HG02885 (cell line): ENCODE measurements at regions not wholly inside any gene's neighbourhood (a gene's known extent, or its start where the extent isn't known, plus 50 kb on each side); places are given as distances from the start of the nearest gene placed in this dataset.
"Not testable (repeated sequence)": the region's sequence is repeated elsewhere in the genome, so short reads cannot be mapped to it uniquely, and the experiment has no call there.

Experiments
- ATAC-seq: cut with Tn5 transposase; IDR thresholded peaks from one replicate; pipeline ENCODE4 v1.9.1; 2021; ENCODE audit warnings: mild to moderate bottlenecking; ENCODE audit not compliant: unreplicated experiment, poor library complexity

DNA sequence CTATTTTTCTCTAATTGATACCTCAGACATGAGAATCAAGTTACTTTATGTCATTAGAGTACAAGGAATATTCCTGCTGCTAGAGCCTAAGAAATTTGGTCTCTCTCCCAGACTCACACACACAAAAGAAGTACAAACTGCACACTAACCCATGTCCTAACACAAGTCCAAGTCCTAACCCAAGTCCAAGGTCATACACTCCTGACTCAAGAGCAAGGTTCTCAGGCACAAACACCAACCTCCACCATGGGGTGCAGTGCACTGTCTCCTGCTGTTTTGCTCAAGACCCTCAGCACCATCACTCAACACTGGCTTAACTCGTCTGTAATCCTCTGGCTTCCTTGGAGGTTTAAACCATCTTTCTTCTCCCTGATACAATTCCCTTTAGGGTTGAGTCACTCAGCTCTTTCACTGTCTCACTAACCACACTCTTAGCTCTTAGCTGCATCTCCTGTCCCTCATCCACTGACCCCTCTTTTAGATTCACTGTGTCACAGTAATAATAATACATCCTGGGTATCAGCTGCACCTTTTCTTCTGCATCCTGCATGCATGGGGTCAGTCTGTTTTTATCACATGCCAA lies 129.8 kb downstream of the BCL2L11 start:
- ATAC-seq: no peak

DNA sequence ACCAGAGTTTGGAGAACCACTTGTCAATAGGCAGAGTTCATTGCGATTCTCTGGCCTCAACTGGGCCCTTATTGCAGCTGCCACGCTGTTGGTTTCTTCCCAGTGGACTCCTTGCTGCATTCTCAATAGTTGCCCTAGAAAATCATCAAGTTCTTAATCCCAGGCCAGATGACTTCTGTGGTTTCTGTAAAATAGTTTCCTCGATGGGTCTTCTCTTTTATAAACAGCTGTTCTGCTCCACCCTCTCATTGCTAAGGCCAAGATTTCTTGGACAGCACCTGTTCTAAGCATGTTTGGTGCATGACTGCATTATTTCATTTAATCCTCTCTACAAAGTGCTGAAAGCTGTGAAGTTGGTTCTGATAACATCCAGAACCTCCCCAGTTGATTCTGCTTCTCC lies 131.0 kb downstream of the BCL2L11 start:
- ATAC-seq: no peak

DNA sequence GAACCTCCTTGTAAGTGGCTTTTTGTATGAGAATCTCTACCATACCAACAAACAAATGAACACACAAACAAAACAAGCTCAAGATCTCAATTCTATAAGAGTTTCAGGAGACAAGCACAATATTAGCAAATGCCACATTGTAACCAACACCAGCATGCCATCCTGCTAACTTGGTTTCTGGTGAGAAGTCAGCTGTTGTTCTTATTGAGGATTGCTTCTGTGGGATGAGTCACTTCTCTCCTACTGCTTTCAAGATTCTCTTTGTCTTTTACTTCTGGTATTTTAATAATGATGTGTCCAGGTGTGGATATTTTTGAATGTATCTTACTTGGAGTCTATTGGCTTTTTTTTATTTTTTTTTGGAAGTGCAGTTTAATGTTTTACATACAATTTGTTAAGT lies 131.7 kb downstream of the BCL2L11 start:
- no peak for ATAC-seq

DNA sequence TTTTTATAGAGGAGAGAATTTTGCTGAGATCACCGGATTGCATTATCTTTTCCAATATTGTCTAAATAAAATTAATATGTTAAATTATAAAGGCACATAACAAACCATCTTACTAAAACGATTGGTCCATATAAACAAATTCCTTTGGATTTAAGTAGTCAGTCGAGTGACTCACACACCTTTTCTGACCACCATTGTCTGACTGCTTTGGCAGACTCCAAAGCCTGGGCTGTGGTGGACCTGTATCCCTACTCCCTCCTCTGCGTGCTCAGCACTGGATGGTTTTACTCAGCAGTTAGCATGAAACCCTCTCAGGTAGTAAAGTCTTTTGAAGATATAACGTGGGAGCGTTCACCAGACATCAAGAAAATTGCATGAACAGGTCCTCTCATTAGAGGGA lies 134.2 kb downstream of the BCL2L11 start:
- not testable (repeated sequence) for ATAC-seq

DNA sequence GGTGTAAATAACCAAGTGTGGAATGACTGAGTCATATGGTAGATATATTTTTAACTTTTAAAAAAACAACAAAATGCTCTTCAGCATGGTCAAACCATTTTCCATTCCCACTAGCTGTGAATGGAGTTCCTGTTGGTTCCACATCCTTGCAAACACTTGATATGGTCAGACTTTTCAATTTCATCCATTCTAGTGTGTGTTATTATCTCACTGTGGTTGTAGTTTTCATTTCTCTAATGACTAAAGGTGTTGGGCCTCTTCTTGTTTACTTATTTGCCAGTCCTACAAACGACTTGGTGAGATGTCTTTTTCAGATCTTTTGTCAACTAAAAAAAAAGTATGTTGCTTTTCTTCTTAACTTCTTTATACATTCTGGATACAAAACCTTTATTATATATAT lies 135.9 kb downstream of the BCL2L11 start:
- not testable (repeated sequence) for ATAC-seq

DNA sequence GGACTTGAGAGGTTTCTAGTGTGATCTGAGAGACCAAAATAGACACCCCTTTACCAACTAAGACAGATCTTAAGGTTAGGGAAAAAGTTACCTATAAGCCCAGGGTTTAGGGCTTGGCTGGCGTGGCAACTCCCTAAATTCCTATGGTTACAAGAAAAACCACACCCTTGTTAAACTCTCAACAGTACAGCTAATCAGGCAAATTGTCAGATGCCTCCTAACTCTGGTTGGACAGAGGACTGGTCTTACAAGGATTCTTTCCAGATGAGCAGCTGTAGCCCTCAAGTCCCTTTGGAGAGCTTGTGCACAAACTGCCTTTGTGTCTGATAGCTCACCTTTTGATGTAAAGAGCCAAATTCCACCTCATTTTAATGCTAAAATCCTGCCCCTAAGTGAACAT lies 136.9 kb downstream of the BCL2L11 start:
- ATAC-seq: not testable (repeated sequence)

DNA sequence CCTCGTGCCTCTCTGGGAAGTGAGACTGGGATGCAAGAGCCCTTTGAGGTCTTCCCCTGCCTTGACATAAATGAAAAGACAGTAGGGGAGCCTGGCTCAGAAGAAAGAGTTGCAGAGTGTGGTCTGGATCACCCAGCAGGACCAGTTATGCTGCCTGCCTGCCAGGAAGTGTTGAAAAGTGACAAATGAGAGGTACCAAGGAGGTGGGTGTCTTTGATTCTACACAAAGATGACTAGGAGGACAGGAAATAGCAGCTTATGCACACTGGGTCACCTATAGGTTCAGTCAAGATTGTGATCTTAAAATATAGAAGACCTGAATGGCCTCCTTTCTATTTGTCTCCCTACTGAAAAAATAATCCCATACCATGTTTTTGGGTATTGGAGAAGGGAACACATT lies 137.6 kb downstream of the BCL2L11 start:
- ATAC-seq: not testable (repeated sequence)

DNA sequence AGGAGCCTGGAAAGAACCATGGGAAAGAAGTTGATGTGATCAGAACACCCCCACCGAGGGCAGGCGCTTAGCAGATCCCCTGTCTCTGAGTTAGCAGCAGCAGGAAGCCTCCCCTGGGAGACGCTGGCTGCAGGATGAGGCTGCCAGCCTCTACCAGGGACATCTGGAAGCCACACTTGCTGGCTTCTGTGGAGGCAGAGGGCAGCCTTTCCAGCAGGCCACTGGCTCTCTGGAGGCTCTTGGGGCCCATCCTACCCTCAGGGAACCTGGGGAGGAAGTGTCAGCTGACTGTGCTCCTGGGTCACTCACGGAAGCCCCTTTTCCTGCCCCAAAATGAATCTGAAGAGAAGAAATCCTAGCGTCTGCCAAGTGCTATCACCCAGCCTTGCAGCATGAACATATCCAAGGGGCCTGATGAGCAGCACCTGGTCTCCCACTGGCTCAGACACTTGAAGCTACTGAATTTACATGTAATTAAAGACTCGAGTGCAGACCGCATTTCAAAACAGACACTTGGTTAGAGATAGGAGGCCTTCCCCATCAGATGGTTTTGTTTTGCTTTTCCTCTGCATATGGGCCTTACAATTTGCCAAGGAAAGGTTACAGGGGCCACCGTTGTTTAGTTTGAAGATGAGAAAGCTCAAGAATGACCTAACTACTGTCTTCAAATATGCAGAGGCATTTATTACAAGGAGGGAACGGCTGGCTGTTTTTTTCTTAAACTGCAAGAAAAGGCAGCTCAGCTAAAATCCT lies 142.1 kb downstream of the BCL2L11 start:
- ATAC-seq: not testable (repeated sequence)

DNA sequence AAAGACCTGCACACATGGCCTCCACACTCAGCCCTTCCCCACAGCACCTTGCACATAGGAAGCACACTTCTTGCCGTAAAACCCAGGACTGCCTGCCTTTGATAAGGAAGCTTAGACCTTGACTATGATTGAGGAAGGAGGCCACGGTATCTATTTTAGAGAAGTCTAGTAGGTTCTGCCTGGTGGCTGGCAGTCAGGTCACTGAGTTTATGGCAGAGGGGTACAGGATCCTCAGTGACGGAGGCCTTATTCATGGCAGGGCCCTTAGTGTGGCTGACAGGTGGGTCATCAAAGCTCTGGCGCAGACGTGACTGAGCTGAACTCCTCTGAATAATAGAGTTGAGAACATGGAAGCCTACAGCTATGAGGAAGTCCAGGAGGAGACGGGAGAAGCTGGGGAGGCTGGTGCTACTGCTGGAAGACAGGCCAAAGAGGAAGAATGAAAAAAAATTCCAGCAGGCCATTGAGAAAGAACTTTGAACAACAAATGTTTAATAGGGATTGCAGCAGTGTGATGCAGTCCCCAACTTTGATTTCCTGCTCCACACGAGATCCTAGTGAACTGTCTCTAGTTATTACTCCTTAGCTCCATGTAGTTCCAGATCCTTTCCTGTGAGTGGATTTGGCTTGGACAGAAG lies 142.8 kb downstream of the BCL2L11 start:
- ATAC-seq: not testable (repeated sequence)

DNA sequence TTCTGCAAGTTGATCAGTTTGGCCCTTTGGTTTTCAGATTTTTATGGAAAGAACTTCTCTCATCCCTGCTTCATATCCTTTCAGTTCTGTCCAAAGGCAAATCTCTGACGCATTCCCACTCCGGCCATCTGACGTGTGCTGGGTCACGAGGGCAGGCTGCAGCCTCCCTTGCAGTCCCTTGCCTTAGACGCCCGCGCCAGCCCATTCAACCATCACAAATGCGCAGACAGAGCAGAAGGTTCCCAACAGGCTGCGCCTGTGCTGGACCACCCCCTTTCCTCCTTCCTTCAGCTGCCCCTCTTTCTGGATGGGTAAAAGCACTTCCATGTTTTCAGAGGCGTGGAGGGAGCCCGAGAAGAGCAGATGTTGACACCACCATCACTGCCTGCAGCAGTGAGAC lies 144.2 kb downstream of the BCL2L11 start:
- not testable (repeated sequence) for ATAC-seq

DNA sequence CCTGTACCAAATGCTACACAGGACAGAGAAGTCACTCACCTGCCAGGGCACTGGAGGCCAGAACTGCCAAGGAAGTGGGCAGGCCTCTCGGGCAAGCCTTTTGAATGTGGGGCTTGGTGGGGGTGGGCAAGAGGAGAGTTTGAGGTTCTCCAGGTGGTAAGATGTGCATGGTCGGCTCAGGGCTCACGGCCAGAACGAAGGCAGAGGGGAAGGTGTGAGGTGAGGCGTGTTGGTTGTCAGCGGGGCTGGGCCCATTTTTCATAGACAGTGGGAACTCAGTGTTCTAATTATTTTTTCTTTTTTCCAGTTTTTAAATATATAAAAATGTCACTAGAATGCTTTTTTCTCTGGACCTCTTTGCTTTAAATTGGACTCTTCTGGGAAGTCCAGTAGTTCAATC lies 145.8 kb downstream of the BCL2L11 start:
- ATAC-seq: not testable (repeated sequence)

DNA sequence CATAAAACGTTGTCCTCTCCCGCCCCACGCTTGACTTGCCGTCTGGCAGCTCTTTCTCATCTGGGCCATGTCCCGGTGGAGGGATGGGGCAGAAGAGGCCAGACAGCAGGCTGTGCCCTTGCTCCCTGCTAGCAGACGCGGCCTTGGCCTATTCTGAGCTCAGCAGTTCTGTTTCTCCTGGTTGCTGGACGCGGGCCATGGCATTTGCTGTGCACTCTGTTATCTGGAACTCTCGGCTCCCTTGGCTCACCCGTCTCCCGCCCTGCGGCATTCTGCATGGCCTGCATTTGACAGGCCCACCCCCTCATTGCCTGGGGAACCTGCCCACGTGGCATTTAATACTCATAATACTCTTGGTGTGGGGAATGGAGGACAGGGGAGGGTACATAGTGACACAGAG lies 146.3 kb downstream of the BCL2L11 start:
- not testable (repeated sequence) for ATAC-seq

DNA sequence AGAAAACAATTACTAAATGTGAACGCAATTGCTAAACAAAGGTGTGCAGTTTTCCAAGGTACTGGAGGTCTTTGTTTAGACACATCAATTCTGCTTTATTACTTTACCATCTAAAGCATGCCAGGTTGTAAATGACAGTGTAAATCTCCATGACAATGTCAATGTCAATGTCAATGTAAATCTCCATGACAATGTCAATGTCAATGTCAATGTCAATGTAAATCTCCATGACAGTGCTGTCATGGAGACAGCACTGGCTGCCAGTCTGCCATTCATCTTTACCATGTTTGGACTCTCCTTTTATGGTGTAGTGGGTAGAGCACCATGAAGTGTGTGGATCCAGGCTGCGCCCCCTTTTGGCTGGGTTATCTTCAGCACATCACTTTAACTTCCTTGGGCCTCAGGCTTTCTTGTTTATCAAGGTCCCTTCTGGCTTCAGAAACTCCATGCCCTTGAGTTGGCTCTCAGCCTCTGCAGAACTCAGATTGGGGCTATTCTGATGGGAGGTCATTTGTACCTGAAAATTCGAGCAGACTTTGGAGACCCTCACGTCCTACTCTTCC lies 149.1 kb downstream of the BCL2L11 start:
- not testable (repeated sequence) for ATAC-seq

DNA sequence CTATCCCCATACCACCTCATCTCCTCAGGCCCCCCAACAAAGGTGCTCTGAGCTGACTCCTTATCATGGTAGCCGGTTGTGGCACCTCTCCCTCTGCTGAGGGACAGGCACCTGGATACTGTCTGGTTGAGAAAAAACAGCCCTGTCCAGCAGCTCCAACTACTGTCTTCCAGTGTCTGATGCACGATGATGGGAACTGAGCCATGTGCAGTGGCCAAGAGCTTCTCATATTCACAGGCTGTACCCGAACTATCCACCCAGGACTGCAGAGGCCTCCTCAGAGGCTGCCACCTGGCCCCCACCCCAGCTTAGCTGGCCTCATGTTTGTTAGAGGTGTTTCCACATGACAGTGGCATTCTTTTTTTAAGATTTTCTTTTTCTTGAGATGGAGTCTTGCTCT lies 149.9 kb downstream of the BCL2L11 start:
- not testable (repeated sequence) for ATAC-seq

DNA sequence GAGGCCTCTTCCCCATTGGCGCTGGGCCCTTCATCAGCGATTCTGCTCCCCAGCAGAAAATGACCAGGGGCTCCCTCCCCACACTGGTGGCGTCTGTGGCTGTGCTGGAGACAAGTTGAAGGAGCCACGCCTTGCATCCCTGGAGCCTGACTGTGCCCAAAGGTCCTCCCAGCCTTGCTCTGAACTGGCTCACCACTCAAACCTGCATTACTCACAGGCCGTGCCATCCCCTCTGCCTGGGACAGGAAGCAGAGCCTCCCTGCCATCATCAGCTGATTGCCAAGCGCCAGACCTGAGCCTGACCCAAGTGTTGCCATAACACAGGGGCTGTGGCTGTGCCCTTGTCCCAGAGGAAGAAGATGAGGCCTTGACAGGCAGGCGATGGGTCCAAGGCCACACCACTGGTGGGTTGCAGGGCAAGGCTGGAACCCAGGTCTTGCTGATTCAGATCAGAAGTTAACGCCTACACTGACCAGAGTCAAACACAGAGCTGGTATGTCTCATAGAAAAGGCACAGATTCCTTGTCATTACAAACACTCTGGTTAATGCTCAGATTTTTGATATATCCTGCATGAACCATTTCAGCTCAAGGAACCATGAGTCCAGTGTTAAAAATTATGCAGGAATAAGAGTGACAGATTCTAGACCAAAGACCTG lies 151.1 kb downstream of the BCL2L11 start:
- ATAC-seq: not testable (repeated sequence)

DNA sequence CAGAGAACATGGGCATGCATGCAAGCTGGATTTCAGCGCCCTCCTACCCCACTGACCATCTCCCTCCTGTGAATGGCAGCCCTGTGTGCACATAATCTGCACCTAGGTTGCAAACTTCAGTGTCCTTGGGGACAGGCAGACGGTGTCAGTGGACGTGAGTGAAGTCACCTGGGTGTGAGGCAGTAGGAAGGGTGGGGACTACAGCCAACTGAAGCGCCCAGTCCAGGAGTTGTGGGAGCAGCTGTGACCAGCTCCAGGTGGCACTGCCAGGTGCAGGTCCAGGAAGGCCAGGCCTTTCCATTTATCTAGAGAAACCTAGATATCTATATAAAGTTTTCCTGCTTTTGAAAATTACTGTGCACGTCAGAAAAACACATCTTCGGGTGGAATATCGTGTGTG lies 152.3 kb downstream of the BCL2L11 start:
- ATAC-seq: not testable (repeated sequence)

DNA sequence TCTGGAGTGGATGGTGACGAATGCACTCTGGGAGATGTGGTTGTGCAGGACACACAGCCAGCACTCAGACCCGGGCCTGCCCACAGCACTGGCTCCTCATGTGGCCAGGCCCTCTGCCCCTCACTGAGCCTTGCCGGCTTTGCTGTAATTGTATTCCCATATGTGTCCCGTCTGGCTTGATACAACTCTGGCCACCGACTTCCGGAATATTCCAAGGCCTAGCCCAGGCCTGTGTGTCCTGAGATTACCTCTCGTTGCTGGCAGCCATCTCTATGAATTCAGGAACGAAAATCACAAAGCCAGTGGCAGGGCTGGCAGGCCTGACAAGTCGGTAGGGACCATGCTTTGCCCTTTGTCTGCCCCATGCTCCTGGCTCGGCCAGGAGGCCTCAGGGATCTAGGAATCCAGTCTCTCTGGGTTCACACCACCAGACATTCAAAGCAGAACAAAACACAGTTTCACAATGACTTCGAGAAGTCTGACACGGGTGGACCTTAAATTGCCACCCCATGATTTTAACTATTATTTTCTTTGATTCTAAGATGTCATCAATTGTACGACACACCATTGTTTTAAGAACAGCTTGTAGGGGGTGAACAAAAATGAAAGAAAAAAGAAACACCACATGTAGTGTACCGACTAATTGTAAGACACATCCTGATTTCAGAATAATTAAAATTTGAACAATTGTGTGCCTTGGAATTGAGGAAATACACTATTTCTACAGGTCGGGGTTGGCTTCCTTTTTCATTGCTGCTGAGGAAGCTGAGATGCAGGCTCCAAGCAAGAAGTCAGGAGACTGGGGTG lies 154.5 kb downstream of the BCL2L11 start:
- not testable (repeated sequence) for ATAC-seq

DNA sequence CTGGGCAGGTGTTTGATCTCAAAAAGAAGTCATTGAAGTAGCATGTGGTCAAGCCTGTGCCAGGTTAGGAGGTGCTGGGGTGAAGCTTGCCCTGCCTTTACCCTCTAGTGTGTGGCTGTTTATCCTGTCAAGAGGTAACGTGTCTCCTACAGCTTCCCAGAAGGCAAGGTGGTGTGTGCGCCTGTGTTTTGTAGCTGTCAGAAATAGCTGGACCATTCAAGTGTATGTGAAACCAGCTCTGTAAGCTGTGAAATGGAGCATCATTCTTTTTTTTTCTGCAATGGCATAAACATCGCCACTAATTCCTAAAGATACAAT lies 155.1 kb downstream of the BCL2L11 start:
- ATAC-seq: not testable (repeated sequence)

DNA sequence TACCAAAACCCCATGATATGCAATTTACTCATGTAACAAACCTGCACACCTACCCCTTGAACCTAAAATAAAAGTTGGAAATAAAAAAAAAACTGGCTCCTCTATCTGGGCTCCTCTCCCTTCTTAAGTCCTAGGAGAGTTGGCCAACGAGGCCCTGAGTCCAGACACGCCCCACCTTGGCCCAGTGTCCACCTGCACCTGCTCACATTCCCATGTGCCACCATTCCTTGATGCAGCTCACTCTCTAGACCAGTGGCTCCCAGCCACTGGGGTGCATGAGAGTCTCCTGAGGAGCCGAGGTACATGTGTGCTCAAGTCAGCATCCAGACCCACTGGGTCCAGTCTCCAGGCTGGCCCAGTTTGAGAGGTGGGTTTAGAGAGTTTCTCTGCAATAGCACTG lies 157.4 kb downstream of the BCL2L11 start:
- not testable (repeated sequence) for ATAC-seq

DNA sequence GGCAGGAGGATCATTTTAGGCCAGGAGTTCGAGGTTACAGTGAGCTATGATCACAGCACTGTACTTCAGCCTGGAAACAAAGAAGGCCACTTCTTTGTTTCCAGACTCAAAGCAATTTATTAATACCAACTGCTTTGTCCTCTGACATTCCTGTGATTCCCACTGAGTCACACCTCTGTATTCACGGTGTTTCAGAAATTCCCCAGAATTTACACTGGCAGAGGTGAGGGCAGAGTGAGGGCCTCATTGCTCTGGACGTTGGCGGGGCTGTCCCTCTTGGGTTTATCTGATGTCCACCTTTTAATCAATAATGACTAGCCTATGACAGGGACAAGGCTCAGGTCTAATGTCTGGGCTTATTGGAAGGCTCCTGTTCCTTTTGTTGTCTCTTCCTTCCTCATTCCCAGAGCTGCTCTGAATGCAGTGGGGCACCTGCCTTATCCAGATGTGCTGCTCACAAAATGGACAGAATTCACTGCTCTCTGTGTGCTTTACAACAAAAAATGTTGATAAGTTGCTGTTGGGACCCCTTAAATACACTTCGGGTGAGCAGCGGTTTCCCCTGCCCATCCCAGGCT lies 160.1 kb downstream of the BCL2L11 start:
- ATAC-seq: not testable (repeated sequence)
